CD1c-positive myeloid dendritic cell (primary cell): ENCODE measurements at regions not wholly inside any gene's neighbourhood (a gene's known extent, or its start where the extent isn't known, plus 50 kb on each side); places are given as distances from the start of the nearest gene placed in this dataset.

ENCODE experiments used
- DNase-seq: peaks from one replicate; pipeline ENCODE4 v3.0.0-alpha.2; 2016; ENCODE audit errors: extremely low spot score

GRCh38 chr3:127089486-127090145 is 103.3 kb upstream of the PRR23E start:
- DNase-seq: no peak

GRCh38 chr3:127090218-127091160 is 102.4 kb upstream of the PRR23E start:
- DNase-seq: no peak

GRCh38 chr3:127091376-127091775 is 101.6 kb upstream of the PRR23E start:
- DNase-seq: no peak

- DNase-seq: no peak
Measured at GRCh38 chr3:127092368-127092767, 100.6 kb upstream of the PRR23E start.

GRCh38 chr3:127092776-127093175 is 100.2 kb upstream of the PRR23E start:
- no peak for DNase-seq

- DNase-seq: no peak
Measured at GRCh38 chr3:127093312-127093711, 99.6 kb upstream of the PRR23E start.

GRCh38 chr3:127095774-127096173 is 97.2 kb upstream of the PRR23E start:
- DNase-seq: no peak

GRCh38 chr3:127096256-127097071 is 96.5 kb upstream of the PRR23E start:
- DNase-seq: no peak

- DNase-seq: no peak
Measured at GRCh38 chr3:127097072-127097405, 95.9 kb upstream of the PRR23E start.

GRCh38 chr3:127097481-127097880 is 95.5 kb upstream of the PRR23E start:
- DNase-seq: no peak

- DNase-seq: no peak
Measured at GRCh38 chr3:127099982-127100381, 92.9 kb upstream of the PRR23E start.

GRCh38 chr3:127100459-127101410 is 92.2 kb upstream of the PRR23E start:
- no peak for DNase-seq

- DNase-seq: no peak
Measured at GRCh38 chr3:127101411-127102187, 91.3 kb upstream of the PRR23E start.

GRCh38 chr3:127102188-127102520 is 90.8 kb upstream of the PRR23E start:
- DNase-seq: no peak

- no peak for DNase-seq
Measured at GRCh38 chr3:127102587-127102986, 90.3 kb upstream of the PRR23E start.

- no peak for DNase-seq
Measured at GRCh38 chr3:127103080-127103479, 89.9 kb upstream of the PRR23E start.

GRCh38 chr3:127104586-127104985 is 88.3 kb upstream of the PRR23E start:
- DNase-seq: no peak

- no peak for DNase-seq
Measured at GRCh38 chr3:127105587-127105986, 87.3 kb upstream of the PRR23E start.

- no peak for DNase-seq
Measured at GRCh38 chr3:127106053-127106452, 86.9 kb upstream of the PRR23E start.

GRCh38 chr3:127106456-127106855 is 86.5 kb upstream of the PRR23E start:
- DNase-seq: no peak

GRCh38 chr3:127107002-127107401 is 85.9 kb upstream of the PRR23E start:
- no peak for DNase-seq
